Esophagus squamous epithelium (tissue), 4 donors: ENCODE measurements at regions not wholly inside any gene's neighbourhood (a gene's known extent, or its start where the extent isn't known, plus 50 kb on each side); places are given as distances from the start of the nearest gene placed in this dataset.

ENCODE experiments used
- CTCF ChIP-seq, 6 experiments: fragments of 450-650 bp in 4 of 6; fragments of 200-600 bp in 2 of 6; sonication (generic) in 2 of 6; IDR thresholded peaks; one replicate each; pipeline ENCODE4 v1.5.1; 2016 to 2019; ENCODE audit warnings: antibody characterized with exemption in 6 of 6, mild to moderate bottlenecking in 4 of 6, moderate library complexity in 4 of 6
- POLR2A ChIP-seq, 4 donors: fragments of 450-650 bp; IDR thresholded peaks; one replicate each; pipeline ENCODE4 v1.6.1; 2017; ENCODE audit warnings: antibody characterized with exemption in 4 of 4, mild to moderate bottlenecking in 4 of 4, moderate library complexity in 3 of 4

GRCh38 chr14:62429683-62430082 lies 615.6 kb downstream of the KCNH5 start:
- TF ChIP-seq CTCF (IDR thresholded peaks at IDR 0.05) (no peak), POLR2A (IDR thresholded peaks at IDR 0.05) (no peak)
